ENCODE measurements at regions not wholly inside any gene's neighbourhood (a gene's known extent, or its start where the extent isn't known, plus 50 kb on each side); places are given as distances from the start of the nearest gene placed in this dataset.
"Not testable (repeated sequence)": the region's sequence is repeated elsewhere in the genome, so short reads cannot be mapped to it uniquely, and the experiment has no call there.

- H3K27ac Mint-ChIP-seq, result no peak overlapping the region
- no peak for DNase-seq (ENCODE audit: low spot score)
- H3K9me3 Mint-ChIP-seq, result no peaks in the 10 kb centered on the region
- no peaks in the 10 kb centered on the region for H3K27me3 Mint-ChIP-seq (ENCODE audit: low read depth)
- H3K4me1 Mint-ChIP-seq (ENCODE audit: low read depth), result no peaks in the 10 kb centered on the region
- no peaks in the 10 kb centered on the region for H3K36me3 Mint-ChIP-seq (ENCODE audit: low read depth)
- no peak overlapping the region for H3K4me3 Mint-ChIP-seq
Measured at GRCh38 chr5:57884346-57885102, 401.9 kb upstream of the ACTBL2 start.

- no peak for DNase-seq (ENCODE audit: low spot score)
- Mint-ChIP-seq H3K27ac (no peak overlapping the region), H3K9me3 (no peaks in the 10 kb centered on the region), H3K4me3 (no peak overlapping the region), H3K36me3 (ENCODE audit: low read depth) (no peaks in the 10 kb centered on the region), H3K4me1 (ENCODE audit: low read depth) (no peaks in the 10 kb centered on the region), H3K27me3 (ENCODE audit: low read depth) (no peaks in the 10 kb centered on the region)
Measured at GRCh38 chr5:57880216-57880615, 397.6 kb upstream of the ACTBL2 start.

DNA sequence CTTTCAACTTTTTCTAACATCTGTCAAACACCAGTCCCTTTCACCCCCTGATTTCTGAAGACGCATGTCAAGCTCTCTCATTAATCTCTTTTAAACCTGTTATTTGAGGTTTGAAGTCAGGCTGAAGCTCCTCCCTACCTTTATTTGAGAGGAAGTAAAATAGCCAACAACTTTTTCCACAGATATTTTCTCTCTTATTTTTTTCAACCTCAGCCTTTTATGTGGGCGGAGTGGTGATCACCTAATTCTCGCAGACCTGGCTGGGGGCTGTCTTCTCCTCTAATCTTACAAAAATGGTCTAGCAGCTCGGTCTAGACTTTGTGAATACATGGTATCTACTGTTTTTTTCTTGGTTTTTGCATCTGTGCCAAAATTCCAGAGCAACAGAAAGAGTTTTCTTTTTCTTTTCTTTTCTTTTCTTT is 395.7 kb upstream of the ACTBL2 start:
- H3K9me3 Mint-ChIP-seq, result no peaks in the 10 kb centered on the region
- no peak for DNase-seq (ENCODE audit: low spot score)
- H3K27me3 Mint-ChIP-seq (ENCODE audit: low read depth), result no peaks in the 10 kb centered on the region

GRCh38 chr5:57871496-57871895 is 388.9 kb upstream of the ACTBL2 start:
- Mint-ChIP-seq H3K9me3 (peaks cover 4% of the 10 kb centered on the region), H3K27me3 (ENCODE audit: low read depth) (no peaks in the 10 kb centered on the region), H3K36me3 (ENCODE audit: low read depth) (no peaks in the 10 kb centered on the region), H3K4me1 (ENCODE audit: low read depth) (no peaks in the 10 kb centered on the region), H3K27ac (no peak overlapping the region), H3K4me3 (no peak overlapping the region)
- no peak for DNase-seq (ENCODE audit: low spot score)

More for the DNA sequence above, 395.7 kb upstream of the ACTBL2 start:
- H3K27ac Mint-ChIP-seq, result no peak overlapping the region
- H3K4me1 Mint-ChIP-seq (ENCODE audit: low read depth), result no peaks in the 10 kb centered on the region
- no peaks in the 10 kb centered on the region for H3K36me3 Mint-ChIP-seq (ENCODE audit: low read depth)
- H3K4me3 Mint-ChIP-seq, result no peak overlapping the region

- H3K27ac Mint-ChIP-seq; H3K27me3 Mint-ChIP-seq (ENCODE audit: low read depth); DNase-seq (ENCODE audit: low spot score); H3K4me3 Mint-ChIP-seq; H3K36me3 Mint-ChIP-seq (ENCODE audit: low read depth); H3K9me3 Mint-ChIP-seq; H3K4me1 Mint-ChIP-seq (ENCODE audit: low read depth): not testable (repeated sequence)
Measured at GRCh38 chr5:57870267-57870666, 387.7 kb upstream of the ACTBL2 start.

DNA sequence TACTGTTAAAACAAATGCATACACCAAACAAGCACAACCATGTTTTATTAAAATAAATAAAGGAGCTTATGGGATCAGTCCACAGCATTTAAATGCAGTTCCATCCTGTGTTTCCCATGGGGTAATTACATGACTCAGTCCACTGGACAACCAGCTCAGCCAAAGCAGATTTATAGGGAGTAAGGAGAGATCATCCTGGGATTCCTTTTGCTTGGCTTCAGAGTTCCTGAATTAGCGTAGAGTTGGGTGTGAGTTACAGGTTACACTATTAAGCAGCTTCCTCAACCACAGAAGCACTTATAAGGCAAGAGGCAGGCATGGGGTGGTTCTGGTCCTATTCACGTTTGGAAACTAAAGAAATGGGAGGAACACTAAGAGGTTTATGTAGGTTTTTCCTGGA is 381.1 kb upstream of the ACTBL2 start:
- H3K4me1 Mint-ChIP-seq (ENCODE audit: low read depth), result no peaks in the 10 kb centered on the region
- no peak overlapping the region for H3K27ac Mint-ChIP-seq
- no peaks in the 10 kb centered on the region for H3K27me3 Mint-ChIP-seq (ENCODE audit: low read depth)
- no peaks in the 10 kb centered on the region for H3K36me3 Mint-ChIP-seq (ENCODE audit: low read depth)
- no peaks in the 10 kb centered on the region for H3K9me3 Mint-ChIP-seq
- no peak for DNase-seq (ENCODE audit: low spot score)
- H3K4me3 Mint-ChIP-seq, result no peak overlapping the region

DNA sequence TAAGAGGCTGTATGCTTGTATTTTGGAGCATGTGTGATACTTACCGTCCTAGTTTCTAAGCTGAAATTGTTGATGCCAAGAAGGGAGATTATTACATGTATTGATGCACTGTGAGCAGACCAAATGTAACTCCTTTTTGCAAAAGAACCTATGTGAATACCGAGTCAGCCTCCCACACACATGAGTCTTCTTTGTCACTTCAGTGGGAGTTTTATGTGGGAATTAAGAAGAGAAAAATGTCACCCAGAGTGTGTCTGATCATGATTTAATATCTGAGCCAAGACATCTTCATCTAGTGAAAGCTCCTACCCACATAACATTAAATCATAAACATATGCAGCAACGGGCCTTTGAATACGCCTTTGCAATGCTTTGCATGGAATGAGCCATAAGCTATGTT is 380.3 kb upstream of the ACTBL2 start:
- H3K27ac Mint-ChIP-seq, result no peak overlapping the region
- DNase-seq (ENCODE audit: low spot score), result no peak
- no peaks in the 10 kb centered on the region for H3K9me3 Mint-ChIP-seq
- no peaks in the 10 kb centered on the region for H3K4me1 Mint-ChIP-seq (ENCODE audit: low read depth)
- H3K36me3 Mint-ChIP-seq (ENCODE audit: low read depth), result no peaks in the 10 kb centered on the region
- H3K27me3 Mint-ChIP-seq (ENCODE audit: low read depth), result no peaks in the 10 kb centered on the region
- no peak overlapping the region for H3K4me3 Mint-ChIP-seq

- Mint-ChIP-seq H3K4me1 (ENCODE audit: low read depth) (no peaks in the 10 kb centered on the region), H3K27ac (no peak overlapping the region), H3K27me3 (ENCODE audit: low read depth) (no peaks in the 10 kb centered on the region), H3K9me3 (no peaks in the 10 kb centered on the region), H3K36me3 (ENCODE audit: low read depth) (no peaks in the 10 kb centered on the region), H3K4me3 (no peak overlapping the region)
- no peak for DNase-seq (ENCODE audit: low spot score)
Measured at GRCh38 chr5:57862471-57862911, 379.9 kb upstream of the ACTBL2 start.

DNA sequence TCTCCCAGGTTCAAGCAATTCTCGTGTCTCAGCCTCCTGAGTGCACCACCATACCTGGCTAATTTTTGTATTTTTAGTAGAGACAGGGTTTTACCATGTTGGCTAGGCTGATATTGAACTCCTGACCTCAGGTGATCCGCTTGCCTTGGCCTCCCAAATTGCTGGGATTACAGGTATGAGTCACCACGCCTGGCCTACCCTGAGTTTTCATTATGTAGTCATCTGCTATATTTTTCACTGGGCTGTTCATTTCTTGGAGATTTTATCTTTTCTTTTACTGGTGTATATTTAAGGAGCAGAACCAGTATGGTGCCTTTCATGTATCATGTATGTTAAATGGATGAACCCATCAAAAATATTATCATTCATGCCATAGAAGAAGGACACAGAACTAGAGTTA is 377.0 kb upstream of the ACTBL2 start:
- Mint-ChIP-seq H3K4me3 (no peak overlapping the region), H3K27me3 (ENCODE audit: low read depth) (no peaks in the 10 kb centered on the region), H3K27ac (no peak overlapping the region), H3K4me1 (ENCODE audit: low read depth) (no peaks in the 10 kb centered on the region), H3K9me3 (no peaks in the 10 kb centered on the region), H3K36me3 (ENCODE audit: low read depth) (no peaks in the 10 kb centered on the region)
- no peak for DNase-seq (ENCODE audit: low spot score)

DNA sequence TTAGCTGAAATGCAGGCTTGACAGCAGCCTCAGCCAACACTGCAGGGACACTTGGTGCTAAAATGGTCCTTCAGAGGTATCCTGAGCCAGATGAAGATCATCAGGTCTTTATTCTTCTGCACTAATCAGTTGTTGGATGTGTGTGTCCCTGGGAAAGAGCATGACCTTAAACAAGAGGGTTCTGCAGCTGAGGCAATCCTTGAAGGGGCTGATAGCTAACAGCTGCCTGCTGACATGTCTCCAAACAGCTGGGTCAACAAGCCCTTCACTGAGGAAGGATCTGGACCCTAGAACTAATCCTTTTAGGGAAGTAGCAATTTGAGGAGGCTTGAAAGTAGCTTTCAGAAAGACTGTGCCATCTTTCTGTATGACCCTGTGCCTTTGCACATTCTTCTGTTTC is 376.3 kb upstream of the ACTBL2 start:
- Mint-ChIP-seq H3K27ac (no peak overlapping the region), H3K36me3 (ENCODE audit: low read depth) (no peaks in the 10 kb centered on the region), H3K27me3 (ENCODE audit: low read depth) (no peaks in the 10 kb centered on the region), H3K9me3 (no peaks in the 10 kb centered on the region), H3K4me1 (ENCODE audit: low read depth) (no peaks in the 10 kb centered on the region), H3K4me3 (no peak overlapping the region)
- DNase-seq (ENCODE audit: low spot score), result no peak

DNA sequence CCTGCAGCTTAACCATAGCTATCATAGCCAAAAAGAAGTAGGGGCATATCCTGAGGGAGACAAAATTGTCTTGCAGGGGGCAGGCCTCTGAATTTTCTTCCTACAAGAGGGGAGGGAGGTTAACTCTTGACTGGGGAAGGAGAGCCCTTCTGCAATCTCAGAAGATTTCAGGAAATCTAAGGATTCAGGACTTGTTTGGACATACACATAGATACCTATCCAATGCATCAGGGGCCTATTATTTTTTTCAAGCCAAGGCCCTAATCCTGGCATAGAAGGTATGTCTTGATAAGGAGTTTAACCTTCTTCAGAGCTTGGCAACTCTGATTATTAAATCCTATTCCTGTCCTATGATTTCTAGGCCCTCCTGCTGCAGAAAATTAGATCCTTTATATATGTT is 375.1 kb upstream of the ACTBL2 start:
- no peak for DNase-seq (ENCODE audit: low spot score)
- Mint-ChIP-seq H3K4me3 (no peak overlapping the region), H3K27me3 (ENCODE audit: low read depth) (no peaks in the 10 kb centered on the region), H3K27ac (no peak overlapping the region), H3K36me3 (ENCODE audit: low read depth) (no peaks in the 10 kb centered on the region), H3K4me1 (ENCODE audit: low read depth) (no peaks in the 10 kb centered on the region), H3K9me3 (no peaks in the 10 kb centered on the region)

- DNase-seq (ENCODE audit: low spot score), result no peak
- no peaks in the 10 kb centered on the region for H3K36me3 Mint-ChIP-seq (ENCODE audit: low read depth)
- no peaks in the 10 kb centered on the region for H3K9me3 Mint-ChIP-seq
- no peaks in the 10 kb centered on the region for H3K4me1 Mint-ChIP-seq (ENCODE audit: low read depth)
- no peak overlapping the region for H3K4me3 Mint-ChIP-seq
- no peaks in the 10 kb centered on the region for H3K27me3 Mint-ChIP-seq (ENCODE audit: low read depth)
- no peak overlapping the region for H3K27ac Mint-ChIP-seq
Measured at GRCh38 chr5:57855831-57856230, 373.2 kb upstream of the ACTBL2 start.

DNA sequence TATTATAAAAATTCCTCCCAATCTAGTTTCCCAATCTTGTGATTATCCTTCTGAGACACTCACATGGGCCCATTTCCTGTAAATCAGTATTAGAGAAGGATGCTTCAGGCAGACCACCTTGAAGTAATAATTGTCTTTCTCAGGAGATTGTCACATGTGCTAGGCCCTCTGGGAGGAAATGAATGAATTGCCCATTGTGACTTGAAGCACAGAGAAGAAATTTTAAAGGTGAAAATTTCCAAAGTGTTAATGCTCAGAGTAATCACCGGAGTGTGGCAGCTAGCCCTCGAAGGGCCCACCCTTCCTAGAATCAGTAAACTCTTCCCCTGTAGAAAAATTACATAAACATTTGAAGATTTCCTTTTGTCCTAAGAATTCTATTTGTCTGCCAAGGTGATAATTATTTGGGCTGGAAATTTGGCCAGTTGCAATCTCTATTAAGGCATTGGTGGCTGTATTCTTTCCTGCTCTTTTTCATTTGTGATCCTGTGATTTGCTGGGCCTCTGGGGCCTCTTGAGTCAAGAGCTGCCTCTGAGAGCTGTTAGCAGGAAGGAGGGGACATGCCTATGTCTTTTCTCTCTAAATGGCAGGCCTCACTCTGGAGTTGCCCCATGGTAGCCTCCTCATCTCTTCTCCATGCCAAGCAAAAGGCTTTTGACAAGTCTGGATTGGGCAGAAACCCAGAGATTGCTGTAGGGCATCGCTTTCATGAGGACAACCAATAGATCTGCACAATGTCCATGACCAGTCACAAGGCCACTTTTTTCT is 371.5 kb upstream of the ACTBL2 start:
- H3K9me3 Mint-ChIP-seq, result no peaks in the 10 kb centered on the region
- no peak for DNase-seq (ENCODE audit: low spot score)
- H3K27me3 Mint-ChIP-seq (ENCODE audit: low read depth), result no peaks in the 10 kb centered on the region
- H3K27ac Mint-ChIP-seq, result no peak overlapping the region
- no peaks in the 10 kb centered on the region for H3K4me1 Mint-ChIP-seq (ENCODE audit: low read depth)
- no peak overlapping the region for H3K4me3 Mint-ChIP-seq
- no peaks in the 10 kb centered on the region for H3K36me3 Mint-ChIP-seq (ENCODE audit: low read depth)

DNA sequence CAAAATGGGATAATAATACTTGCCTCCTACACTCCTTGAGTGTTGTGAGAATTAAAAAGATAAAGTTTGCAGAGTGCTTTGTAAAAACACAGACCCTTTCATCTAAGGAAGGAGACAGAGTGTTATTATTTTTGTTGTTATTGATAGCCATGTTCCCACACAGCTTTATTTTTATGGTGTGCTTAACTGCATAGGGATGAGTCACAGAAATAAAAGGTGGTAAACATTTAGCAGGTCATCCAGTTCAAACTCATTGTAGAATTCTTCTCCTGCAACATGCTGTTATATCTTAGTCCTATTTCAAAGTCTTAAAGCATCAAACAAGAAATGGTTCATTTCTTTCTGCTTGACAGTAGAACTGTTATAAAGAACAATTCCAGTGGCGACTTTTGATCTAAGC is 367.5 kb upstream of the ACTBL2 start:
- H3K27ac Mint-ChIP-seq, result no peak overlapping the region
- H3K36me3 Mint-ChIP-seq (ENCODE audit: low read depth), result no peaks in the 10 kb centered on the region
- no peaks in the 10 kb centered on the region for H3K9me3 Mint-ChIP-seq
- DNase-seq (ENCODE audit: low spot score), result no peak
- H3K4me3 Mint-ChIP-seq, result no peak overlapping the region
- H3K4me1 Mint-ChIP-seq (ENCODE audit: low read depth), result no peaks in the 10 kb centered on the region
- H3K27me3 Mint-ChIP-seq (ENCODE audit: low read depth), result no peaks in the 10 kb centered on the region
